HUES64 (cell line): ENCODE measurements at regions not wholly inside any gene's neighbourhood (a gene's known extent, or its start where the extent isn't known, plus 50 kb on each side); places are given as distances from the start of the nearest gene placed in this dataset.

Experiments used
- H3K27ac ChIP-seq: 2 replicates; pipeline ENCODE4 v1.7.0; 2013; ENCODE audit warnings: low read depth, low read length, inconsistent platforms
- H3K27me3 ChIP-seq: 2 replicates; pipeline ENCODE4 v1.6.1; 2013; ENCODE audit warnings: mild to moderate bottlenecking, low read length; ENCODE audit not compliant: insufficient read depth
- H3K36me3 ChIP-seq: 2 replicates; pipeline ENCODE4 v1.6.1; 2013; ENCODE audit warnings: mild to moderate bottlenecking, low read length; ENCODE audit not compliant: insufficient read depth
- H3K4me1 ChIP-seq: 2 replicates; pipeline ENCODE4 v1.6.1; 2013; ENCODE audit warnings: mild to moderate bottlenecking, low read length, moderate library complexity; ENCODE audit not compliant: insufficient read depth
- H3K4me3 ChIP-seq: 2 replicates; pipeline ENCODE4 v1.5.1; 2013; ENCODE audit warnings: mild to moderate bottlenecking, low read length, moderate library complexity
- H3K9ac ChIP-seq: 2 replicates; pipeline ENCODE4 v1.6.1; 2013; ENCODE audit warnings: mild to moderate bottlenecking, low read depth, low read length
- H3K9me3 ChIP-seq: 2 replicates; pipeline ENCODE4 v1.6.1; 2013; ENCODE audit warnings: low read depth, low read length; ENCODE audit not compliant: insufficient read depth
- WGBS: fragments of 150-250, 120-280 bp; methylation state at CpG from one replicate; pipeline ENCODE4 v1.1.7; 2013; ENCODE audit warnings: missing lambda C conversion rate; 5-methylcytosine and 5-hydroxymethylcytosine counted together

GRCh38 chr7:116449441-116449840 is 50.1 kb upstream of the CAV2 start:
- H3K4me3 ChIP-seq, result no peak overlapping the region
- H3K4me1 ChIP-seq, result no peaks in the 10 kb centered on the region
- no peaks in the 10 kb centered on the region for H3K36me3 ChIP-seq
- H3K9ac ChIP-seq, result no peak overlapping the region
- H3K27ac ChIP-seq, result no peak overlapping the region
- 91% methylated on average over 2 of the region's 4 CpGs for WGBS
- no peaks in the 10 kb centered on the region for H3K27me3 ChIP-seq
- no peaks in the 10 kb centered on the region for H3K9me3 ChIP-seq
